C4-2B (cell line): ENCODE measurements at regions not wholly inside any gene's neighbourhood (a gene's known extent, or its start where the extent isn't known, plus 50 kb on each side); places are given as distances from the start of the nearest gene placed in this dataset.
A peak's percentile ranks its signal among the peaks of the same experiment; 100 is the strongest.

Experiments
- H3K27ac ChIP-seq: fragments of 450-650 bp; 2 replicates; pipeline ENCODE4 v1.5.1; 2017
- CTCF ChIP-seq: fragments of 450-650 bp; conservative IDR thresholded peaks from 2 replicates; pipeline ENCODE4 v1.5.1; 2017; ENCODE audit warnings: mild to moderate bottlenecking
- ZFX ChIP-seq: fragments of 450-650 bp; IDR thresholded peaks from 2 replicates; pipeline ENCODE4 v1.6.1; 2017

GRCh38 chr12:74283646-74284045 is 254.0 kb upstream of the ATXN7L3B start:
- no peak for TF ChIP-seq CTCF
- no peak for TF ChIP-seq ZFX
- no peak overlapping the region for H3K27ac ChIP-seq

DNA sequence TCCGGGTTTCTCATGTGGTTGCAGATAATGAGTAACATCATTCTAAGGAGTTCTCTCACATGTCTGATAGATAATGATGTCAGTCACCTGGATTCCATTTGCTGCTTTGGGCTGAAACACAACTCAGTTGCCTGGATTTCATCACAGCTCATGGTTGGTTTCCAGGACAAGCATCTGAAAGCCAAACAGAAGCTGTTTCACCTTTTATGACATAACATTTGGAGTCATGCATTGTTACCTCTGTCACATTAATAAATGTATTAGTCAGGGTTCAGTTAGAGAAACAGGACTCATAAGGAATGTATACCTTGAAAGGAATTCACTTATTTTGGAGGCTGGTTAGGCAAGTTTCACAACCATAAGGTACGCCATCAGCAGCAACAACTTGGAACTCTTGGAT is 251.9 kb upstream of the ATXN7L3B start:
- TF ChIP-seq CTCF (no peak), ZFX (no peak)
- no peak overlapping the region for H3K27ac ChIP-seq

DNA sequence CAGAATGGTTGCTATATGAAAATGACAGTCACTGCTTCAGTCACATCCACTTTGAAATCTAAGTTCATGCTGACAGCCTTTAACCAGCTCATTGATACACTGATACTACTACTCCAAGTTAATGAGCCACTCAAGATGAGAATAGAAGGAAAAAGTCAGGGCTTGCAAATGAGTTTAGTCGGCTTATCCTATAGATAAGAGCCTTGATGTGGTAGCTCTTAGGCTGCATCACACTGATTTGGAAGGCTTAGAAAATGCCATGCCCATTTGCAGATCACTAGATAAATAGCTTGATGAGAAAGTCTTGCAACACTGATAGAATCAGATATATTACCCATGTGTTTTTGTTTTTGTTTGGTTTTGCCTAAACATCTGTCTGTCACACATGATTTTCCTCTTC is 251.4 kb upstream of the ATXN7L3B start:
- TF ChIP-seq ZFX (no peak), CTCF (no peak)
- no peak overlapping the region for H3K27ac ChIP-seq

- no peak for TF ChIP-seq CTCF
- TF ChIP-seq ZFX: no peak
- H3K27ac ChIP-seq: no peak overlapping the region
Measured at GRCh38 chr12:74292351-74293194, 245.1 kb upstream of the ATXN7L3B start.

- TF ChIP-seq CTCF (no peak), ZFX (no peak)
- H3K27ac ChIP-seq: no peak overlapping the region
Measured at GRCh38 chr12:74293689-74294131, 243.9 kb upstream of the ATXN7L3B start.

GRCh38 chr12:74317078-74317601 is 220.5 kb upstream of the ATXN7L3B start:
- TF ChIP-seq CTCF (peak; percentile 80), ZFX (no peak)
- no peak overlapping the region; the same call in 1 of the 2 replicates for H3K27ac ChIP-seq

- H3K27ac ChIP-seq: no peak overlapping the region
Measured at GRCh38 chr12:74317741-74318140, 219.9 kb upstream of the ATXN7L3B start.

More at GRCh38 chr12:74317741-74318140, 219.9 kb upstream of the ATXN7L3B start:
- TF ChIP-seq ZFX: no peak
- no peak for TF ChIP-seq CTCF
